H9 (cell line): ENCODE measurements at regions not wholly inside any gene's neighbourhood (a gene's known extent, or its start where the extent isn't known, plus 50 kb on each side); places are given as distances from the start of the nearest gene placed in this dataset.

Source experiments
- DNase-seq: peaks from one replicate; pipeline ENCODE4 v3.0.0-alpha.2; 2017
- H2AFZ ChIP-seq: one replicate; pipeline ENCODE4 v1.6.1; 2013; ENCODE audit warnings: mild to moderate bottlenecking, low read length, control low read depth, moderate library complexity
- H2AK5ac ChIP-seq: 2 replicates; pipeline ENCODE4 v1.6.1; 2013; ENCODE audit warnings: low read length, control low read depth, mixed read lengths; ENCODE audit not compliant: insufficient read length
- H2BK120ac ChIP-seq: one replicate; pipeline ENCODE4 v1.6.1; 2013; ENCODE audit warnings: low read depth, mild to moderate bottlenecking, low read length, control low read depth, inconsistent platforms; ENCODE audit not compliant: poor library complexity, severe bottlenecking
- H2BK12ac ChIP-seq: 2 replicates; pipeline ENCODE4 v1.6.1; 2013; ENCODE audit warnings: low read length, control low read depth, mixed read lengths, low read depth; ENCODE audit not compliant: insufficient read length
- H2BK15ac ChIP-seq: 2 replicates; pipeline ENCODE4 v1.6.1; 2013; ENCODE audit warnings: low read depth, low read length, control low read depth
- H2BK20ac ChIP-seq: one replicate; pipeline ENCODE4 v1.6.1; 2013; ENCODE audit warnings: low read depth, mild to moderate bottlenecking, low read length, control low read depth, inconsistent platforms; ENCODE audit not compliant: poor library complexity, severe bottlenecking
- H2BK5ac ChIP-seq: 2 replicates; pipeline ENCODE4 v1.6.1; 2013; ENCODE audit warnings: low read length, control low read depth, mixed read lengths; ENCODE audit not compliant: insufficient read length
- H3K14ac ChIP-seq: 2 replicates; pipeline ENCODE4 v1.6.1; 2013; ENCODE audit warnings: low read length, control low read depth; ENCODE audit not compliant: insufficient read depth
- H3K18ac ChIP-seq: 2 replicates; pipeline ENCODE4 v1.6.1; 2013; ENCODE audit warnings: low read depth, mild to moderate bottlenecking, mixed read lengths, low read length, control low read depth; ENCODE audit not compliant: insufficient read length
- H3K23ac ChIP-seq: 2 replicates; pipeline ENCODE4 v1.6.1; 2013; ENCODE audit warnings: low read length, control low read depth, mixed read lengths, low read depth; ENCODE audit not compliant: insufficient read length
- H3K23me2 ChIP-seq: 2 replicates; pipeline ENCODE4 v1.6.1; 2013; ENCODE audit warnings: low read depth, mild to moderate bottlenecking, mixed read lengths, low read length, control low read depth; ENCODE audit not compliant: insufficient read length, poor library complexity, severe bottlenecking
- H3K27ac ChIP-seq: 2 replicates; pipeline ENCODE4 v1.5.1; 2013; ENCODE audit warnings: low read length, control low read depth, mixed read lengths, low read depth; ENCODE audit not compliant: insufficient read length
- H3K27me3 ChIP-seq: 2 replicates; pipeline ENCODE4 v1.6.1; 2013; ENCODE audit warnings: low read length, control low read depth, inconsistent platforms; ENCODE audit not compliant: insufficient read depth
- H3K4ac ChIP-seq: 2 replicates; pipeline ENCODE4 v1.6.1; 2013; ENCODE audit warnings: low read depth, mild to moderate bottlenecking, control low read depth, inconsistent platforms, low read length, moderate library complexity
- H3K4me1 ChIP-seq: 2 replicates; pipeline ENCODE4 v1.6.1; 2013; ENCODE audit warnings: low read length, control low read depth, inconsistent platforms; ENCODE audit not compliant: insufficient read depth
- H3K4me2 ChIP-seq: 2 replicates; pipeline ENCODE4 v1.6.1; 2013; ENCODE audit warnings: low read length, control low read depth, mixed read lengths; ENCODE audit not compliant: insufficient read length, insufficient read depth
- H3K56ac ChIP-seq: 2 replicates; pipeline ENCODE4 v1.6.1; 2013; ENCODE audit warnings: low read depth, mild to moderate bottlenecking, mixed read lengths, low read length, control low read depth; ENCODE audit not compliant: insufficient read length
- H3K79me1 ChIP-seq: 2 replicates; pipeline ENCODE4 v1.6.1; 2013; ENCODE audit warnings: low read depth, mild to moderate bottlenecking, moderate library complexity, low read length, control low read depth, inconsistent platforms; ENCODE audit not compliant: insufficient read depth, poor library complexity, severe bottlenecking
- H3K79me2 ChIP-seq: 2 replicates; pipeline ENCODE4 v1.6.1; 2013; ENCODE audit warnings: low read length, control low read depth, inconsistent platforms; ENCODE audit not compliant: insufficient read depth
- H3K9ac ChIP-seq: 2 replicates; pipeline ENCODE4 v1.6.1; 2013; ENCODE audit warnings: low read length, control low read depth, mixed read lengths; ENCODE audit not compliant: insufficient read length; ENCODE audit errors: extremely low read depth
- H3K9me3 ChIP-seq: one replicate; pipeline ENCODE4 v1.6.1; 2013; ENCODE audit warnings: low read depth, low read length, inconsistent platforms; ENCODE audit not compliant: control insufficient read depth
- H3T11ph ChIP-seq: one replicate; pipeline ENCODE4 v1.6.1; 2013; ENCODE audit warnings: mild to moderate bottlenecking, low read length, control low read depth, inconsistent platforms
- H4K20me1 ChIP-seq: one replicate; pipeline ENCODE4 v1.6.1; 2013; ENCODE audit not compliant: control insufficient read depth, insufficient read length, insufficient read depth
- H4K5ac ChIP-seq: 2 replicates; pipeline ENCODE4 v1.6.1; 2013; ENCODE audit warnings: low read depth, mild to moderate bottlenecking, mixed read lengths, low read length, control low read depth; ENCODE audit not compliant: insufficient read length
- H4K8ac ChIP-seq: replicated peaks from 2 replicates; pipeline ENCODE4 v1.6.1; 2013; ENCODE audit warnings: low read length, control low read depth, mixed read lengths, low read depth; ENCODE audit not compliant: insufficient read length
- H4K91ac ChIP-seq: 2 replicates; pipeline ENCODE4 v1.6.1; 2013; ENCODE audit warnings: low read depth, mild to moderate bottlenecking, moderate library complexity, mixed read lengths, low read length, control low read depth; ENCODE audit not compliant: insufficient read length
- H3K27ac Mint-ChIP-seq, 3 experiments: 2 replicates in 2 of 3; 3 replicates in 1 of 3; pipeline ENCODE4 v1.8.0; 2020 to 2021; ENCODE audit warnings: mixed read lengths in 3 of 3, mild to moderate bottlenecking in 1 of 3, moderate library complexity in 1 of 3
- H3K27me3 Mint-ChIP-seq: 2 replicates; pipeline ENCODE4 v1.8.0; 2021; ENCODE audit warnings: low read depth, mild to moderate bottlenecking, moderate library complexity, mixed read lengths
- H3K36me3 Mint-ChIP-seq, 3 experiments: 2 replicates in 2 of 3; 3 replicates in 1 of 3; pipeline ENCODE4 v1.8.0; 2020 to 2021; ENCODE audit warnings: low read depth in 3 of 3, mixed read lengths in 3 of 3; ENCODE audit not compliant: insufficient read depth in 1 of 3
- H3K4me1 Mint-ChIP-seq, 2 experiments: 2 replicates each; pipeline ENCODE4 v1.8.0; 2020; ENCODE audit warnings: mixed read lengths in 2 of 2
- H3K4me3 Mint-ChIP-seq, 2 experiments: 2 replicates in 1 of 2; 3 replicates in 1 of 2; pipeline ENCODE4 v1.8.0; 2020 to 2021; ENCODE audit warnings: mild to moderate bottlenecking in 2 of 2, mixed read lengths in 2 of 2, moderate library complexity in 1 of 2
- H3K9me3 Mint-ChIP-seq, 2 experiments: 2 replicates in 1 of 2; 3 replicates in 1 of 2; pipeline ENCODE4 v1.8.0; 2020; ENCODE audit warnings: mild to moderate bottlenecking in 2 of 2, mixed read lengths in 2 of 2, moderate library complexity in 1 of 2
- WGBS: extraction: QIAGEN DNeasy Blood & Tissue Kit; methylation state at CpG from one replicate; pipeline ENCODE4 v1.1.7; 2013; ENCODE audit warnings: missing lambda C conversion rate, low lambda C conversion rate, mixed read lengths; ENCODE audit not compliant: insufficient read length; ENCODE audit errors: extremely low coverage; 5-methylcytosine and 5-hydroxymethylcytosine counted together
- TF ChIP-seq, protein P1 (sequence below): fragments of 200-600 bp; sonication (generic); conservative IDR thresholded peaks from 3 replicates; pipeline ENCODE4 v1.8.0; 2021; ENCODE audit warnings: antibody characterized with exemption, mild to moderate bottlenecking

DNA sequence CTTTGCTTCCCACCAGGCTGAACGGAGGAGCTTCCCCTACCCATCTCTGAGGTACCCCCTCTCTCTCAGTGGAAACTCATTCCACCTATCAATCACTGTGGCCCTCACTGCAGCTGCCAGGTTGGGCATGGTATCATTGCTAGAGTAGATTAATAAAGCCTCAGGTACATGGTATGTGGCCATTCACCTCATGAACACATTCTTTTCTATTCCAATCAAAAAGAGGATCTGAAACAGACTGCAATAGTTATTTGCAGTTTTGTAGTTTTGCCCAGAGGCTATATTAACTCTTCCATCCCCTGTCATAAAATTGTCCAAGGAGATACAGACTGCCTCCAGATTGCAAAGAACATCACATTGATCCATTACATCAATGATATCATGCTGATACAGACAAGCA, 85.8 kb upstream of the MVB12B start:
- Histone ChIP-seq H2BK5ac (no peak overlapping the region), H3K56ac (no peak overlapping the region), H3K27ac (no peak overlapping the region), H2AK5ac (no peak overlapping the region), H2AFZ (no peak overlapping the region), H3K18ac (no peak overlapping the region), H2BK20ac (no peak overlapping the region), H3K23me2 (no peaks in the 10 kb centered on the region), H4K8ac (no peak overlapping the region), H3T11ph (no peak overlapping the region), H3K9ac (no peak overlapping the region), H2BK120ac (no peak overlapping the region), H3K14ac (no peak overlapping the region), H2BK12ac (no peak overlapping the region), H3K79me1 (no peaks in the 10 kb centered on the region), H3K4ac (no peak overlapping the region), H2BK15ac (no peak overlapping the region), H3K4me1 (no peaks in the 10 kb centered on the region), H4K5ac (no peak overlapping the region), H3K9me3 (no peaks in the 10 kb centered on the region), H3K79me2 (no peaks in the 10 kb centered on the region), H4K91ac (no peak overlapping the region), H3K4me2 (no peak overlapping the region), H3K27me3 (no peaks in the 10 kb centered on the region), H3K23ac (no peak overlapping the region), H4K20me1 (no peaks in the 10 kb centered on the region)
- TF ChIP-seq, protein P1, sequence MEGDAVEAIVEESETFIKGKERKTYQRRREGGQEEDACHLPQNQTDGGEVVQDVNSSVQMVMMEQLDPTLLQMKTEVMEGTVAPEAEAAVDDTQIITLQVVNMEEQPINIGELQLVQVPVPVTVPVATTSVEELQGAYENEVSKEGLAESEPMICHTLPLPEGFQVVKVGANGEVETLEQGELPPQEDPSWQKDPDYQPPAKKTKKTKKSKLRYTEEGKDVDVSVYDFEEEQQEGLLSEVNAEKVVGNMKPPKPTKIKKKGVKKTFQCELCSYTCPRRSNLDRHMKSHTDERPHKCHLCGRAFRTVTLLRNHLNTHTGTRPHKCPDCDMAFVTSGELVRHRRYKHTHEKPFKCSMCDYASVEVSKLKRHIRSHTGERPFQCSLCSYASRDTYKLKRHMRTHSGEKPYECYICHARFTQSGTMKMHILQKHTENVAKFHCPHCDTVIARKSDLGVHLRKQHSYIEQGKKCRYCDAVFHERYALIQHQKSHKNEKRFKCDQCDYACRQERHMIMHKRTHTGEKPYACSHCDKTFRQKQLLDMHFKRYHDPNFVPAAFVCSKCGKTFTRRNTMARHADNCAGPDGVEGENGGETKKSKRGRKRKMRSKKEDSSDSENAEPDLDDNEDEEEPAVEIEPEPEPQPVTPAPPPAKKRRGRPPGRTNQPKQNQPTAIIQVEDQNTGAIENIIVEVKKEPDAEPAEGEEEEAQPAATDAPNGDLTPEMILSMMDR: no peak
- Mint-ChIP-seq H3K4me1 (no peaks in the 10 kb centered on the region), H3K36me3 (no peaks in the 10 kb centered on the region), H3K27ac (no peak overlapping the region), H3K27me3 (peaks cover 4% of the 10 kb centered on the region), H3K9me3 (peaks cover 0 to 2% of the 10 kb centered on the region in 2 experiments; a peak in 3 of 5 replicates), H3K4me3 (no peak overlapping the region)
- WGBS: no CpG with 5 or more reads among the region's 1 CpG
- no peak for DNase-seq
